HepG2 (cell line): ENCODE measurements at regions not wholly inside any gene's neighbourhood (a gene's known extent, or its start where the extent isn't known, plus 50 kb on each side); places are given as distances from the start of the nearest gene placed in this dataset.

Source experiments
- ASH2L ChIP-seq: fragments of 300-600, 200-600 bp; sonication (generic); IDR thresholded peaks from 2 replicates; pipeline ENCODE4 v1.7.0; 2017; ENCODE audit warnings: low read depth, mild to moderate bottlenecking, moderate library complexity, mixed read lengths, low read length; ENCODE audit not compliant: insufficient read length
- CBX5 ChIP-seq: sonication (generic); formaldehyde crosslinking; IDR thresholded peaks from 2 replicates; pipeline ENCODE4 v1.4.0; 2020; ENCODE audit warnings: missing genetic modification reagents, borderline replicate concordance
- CTCF ChIP-seq: sonication (generic); formaldehyde crosslinking; IDR thresholded peaks from 2 replicates; pipeline ENCODE4 v1.5.0; 2020; ENCODE audit warnings: mild to moderate bottlenecking, missing genetic modification reagents, moderate library complexity
- EZH2 ChIP-seq: conservative IDR thresholded peaks from 2 replicates; pipeline ENCODE4 v1.6.1; 2012; ENCODE audit warnings: mild to moderate bottlenecking, low read depth, low read length, moderate library complexity
- FOXA1 ChIP-seq, 2 experiments: fragments of 450-650 bp in 1 of 2; sonication (generic) in 1 of 2; formaldehyde crosslinking in 1 of 2; IDR thresholded peaks; 2 replicates each; pipeline versions ENCODE4 v1.4.0 to v1.6.1; 2016 to 2020; ENCODE audit warnings: missing genetic modification reagents in 1 of 2
- HDAC1 ChIP-seq: sonication (generic); formaldehyde crosslinking; IDR thresholded peaks from 2 replicates; pipeline ENCODE4 v1.5.1; 2020; ENCODE audit warnings: mild to moderate bottlenecking, missing genetic modification reagents
- KMT2B ChIP-seq: IDR thresholded peaks from 2 replicates; pipeline ENCODE4 v1.6.1; 2016; ENCODE audit warnings: missing genetic modification reagents, missing compliant biosample characterization
- SRSF4 ChIP-seq: fragments of 200-400 bp; formaldehyde crosslinking; IDR thresholded peaks from one replicate; pipeline ENCODE4 v1.6.1; 2018; ENCODE audit warnings: mild to moderate bottlenecking, low read depth, low read length, moderate library complexity; ENCODE audit not compliant: poor library complexity, severe bottlenecking
- ZBTB44 ChIP-seq: sonication (generic); formaldehyde crosslinking; IDR thresholded peaks from 2 replicates; pipeline ENCODE4 v1.4.0; 2020; ENCODE audit warnings: missing genetic modification reagents
- TF ChIP-seq, protein P1 (sequence below): IDR thresholded peaks from 2 replicates; pipeline ENCODE4 v1.6.1; 2012; ENCODE audit warnings: inconsistent platforms

DNA sequence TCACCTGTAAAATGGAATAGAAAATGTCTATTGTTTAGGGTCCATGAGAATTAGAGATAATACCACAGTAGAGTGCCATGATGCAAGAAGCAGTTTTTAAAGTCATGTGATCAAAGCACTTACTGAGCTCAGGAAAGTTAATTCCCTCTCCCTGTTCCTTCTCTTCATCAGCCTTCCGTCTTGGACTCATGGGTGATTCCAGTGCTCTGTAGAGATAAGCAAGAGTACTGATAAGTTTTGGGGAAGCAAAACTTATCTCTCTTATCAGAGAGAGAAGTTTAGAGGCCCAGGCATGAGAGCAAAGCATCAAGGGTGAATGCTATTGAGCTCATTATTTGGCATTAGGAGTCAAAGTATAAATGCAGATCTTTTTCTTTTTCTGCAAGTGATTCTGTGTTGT lies 410.1 kb downstream of the AGTPBP1 start:
- no peak for TF ChIP-seq KMT2B (CRISPR knock-in tag)
- TF ChIP-seq HDAC1 (CRISPR knock-in tag): no peak
- no peak for TF ChIP-seq CBX5 (CRISPR knock-in tag)
- no peak for TF ChIP-seq ZBTB44 (CRISPR knock-in tag)
- TF ChIP-seq, protein P1, sequence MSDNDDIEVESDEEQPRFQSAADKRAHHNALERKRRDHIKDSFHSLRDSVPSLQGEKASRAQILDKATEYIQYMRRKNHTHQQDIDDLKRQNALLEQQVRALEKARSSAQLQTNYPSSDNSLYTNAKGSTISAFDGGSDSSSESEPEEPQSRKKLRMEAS: no peak
- TF ChIP-seq ASH2L: no peak
- no peak for TF ChIP-seq SRSF4
- no peak for TF ChIP-seq EZH2
- no peak for TF ChIP-seq CTCF (CRISPR knock-in tag)
- no peak for TF ChIP-seq FOXA1 (IDR thresholded peaks at IDR 0.05)
- no peak for TF ChIP-seq FOXA1 (CRISPR knock-in tag; IDR thresholded peaks at IDR 0.05)
